HCT116 (cell line): ENCODE measurements at regions not wholly inside any gene's neighbourhood (a gene's known extent, or its start where the extent isn't known, plus 50 kb on each side); places are given as distances from the start of the nearest gene placed in this dataset.

Experiments used
- ATAC-seq: fragments of 200-7000 bp; cut with Tn5 transposase; 2 replicates; pipeline ENCODE4 v1.9.1; 2020; ENCODE audit warnings: mild to moderate bottlenecking, moderate library complexity
- BruUV-seq: library from RNA; stranded (reverse); fragments of 400-500 nt; replicated peaks from 2 replicates; lab custom pipeline; 2021; lab: Mats Ljungman, UMichigan
- CTCF ChIA-PET: fragments of 300-600 bp; sonication (Branson Sonifier 250); formaldehyde crosslinking; loops from one replicate; lab custom pipeline; 2021; ENCODE audit warnings: antibody characterized with exemption; lab: Charles Lee
- POLR2A ChIA-PET: fragments of 300-600, 350-600 bp; sonication (Branson Sonifier 250); formaldehyde crosslinking; loops from one replicate; lab custom pipeline; 2021; ENCODE audit warnings: antibody characterized with exemption; lab: Charles Lee
- RAD21 ChIA-PET, 2 experiments: fragments of 300-600 bp; sonication (Branson Sonifier 250); formaldehyde crosslinking; loops; one replicate each; lab custom pipeline; 2023; ENCODE audit warnings: low total read pairs in 2 of 2; ENCODE audit not compliant: uncharacterized antibody in 2 of 2, unreplicated experiment in 2 of 2, low non-redundant PET in 1 of 2; lab: Charles Lee
- DNase-seq: peaks from one replicate; pipeline ENCODE4 v3.0.0-alpha.2; 2010; ENCODE audit warnings: low read depth, low spot score
- H2AFZ ChIP-seq: fragments of 200-600 bp; shearing (Covaris generic), sonication (generic); 2 replicates; pipeline ENCODE4 v1.6.1; 2017; ENCODE audit warnings: low read depth, mixed run types, mixed read lengths, antibody characterized with exemption, low read length; ENCODE audit not compliant: poor library complexity, severe bottlenecking
- H3K27ac ChIP-seq: 2 replicates; pipeline ENCODE4 v1.5.1; 2012; ENCODE audit warnings: low read depth, low read length
- H3K27me3 ChIP-seq: fragments of 200-600 bp; sonication (generic); 2 replicates; pipeline ENCODE4 v1.6.1; 2016; ENCODE audit warnings: mixed run types, low read length, mixed read lengths; ENCODE audit not compliant: insufficient read depth
- H3K36me3 ChIP-seq, 2 experiments: fragments of 200-500 bp in 1 of 2; fragments of 200-600 bp in 1 of 2; sonication (Bioruptor generic) in 1 of 2; sonication (generic) in 1 of 2; 2 replicates each; pipeline versions ENCODE4 v1.5.1 to v1.6.1; 2014 to 2016; ENCODE audit warnings: low read length in 2 of 2, inconsistent platforms in 1 of 2, mixed read lengths in 1 of 2, mixed run types in 1 of 2; ENCODE audit not compliant: insufficient read depth in 2 of 2, control insufficient read depth in 1 of 2
- H3K4me1 ChIP-seq, 2 experiments: fragments of 200-600 bp in 1 of 2; sonication (generic) in 1 of 2; 2 replicates each; pipeline versions ENCODE4 v1.5.1 to v1.6.1; 2012 to 2017; ENCODE audit warnings: low read length in 2 of 2, inconsistent platforms in 1 of 2, mild to moderate bottlenecking in 1 of 2, mixed read lengths in 1 of 2, mixed run types in 1 of 2, moderate library complexity in 1 of 2; ENCODE audit not compliant: insufficient read depth in 2 of 2, control insufficient read depth in 1 of 2
- H3K4me2 ChIP-seq: fragments of 200-600 bp; sonication (generic); 2 replicates; pipeline ENCODE4 v1.6.1; 2017; ENCODE audit warnings: mixed run types, low read length, mixed read lengths
- H3K4me3 ChIP-seq, 2 experiments: fragments of 200-600 bp in 1 of 2; sonication (generic) in 1 of 2; replicated peaks in 1 of 2; 2 replicates each; pipeline ENCODE4 v1.5.1; 2011 to 2016; ENCODE audit warnings: low read length in 2 of 2, control low read depth in 1 of 2, low read depth in 1 of 2, mild to moderate bottlenecking in 1 of 2, mixed read lengths in 1 of 2, mixed run types in 1 of 2
- H3K79me2 ChIP-seq: fragments of 200-600 bp; sonication (generic); 2 replicates; pipeline ENCODE4 v1.6.1; 2017; ENCODE audit warnings: mild to moderate bottlenecking, mixed run types, low read length, moderate library complexity, mixed read lengths; ENCODE audit not compliant: insufficient read depth
- H3K9ac ChIP-seq: fragments of 200-600 bp; sonication (generic); 2 replicates; pipeline ENCODE4 v1.6.1; 2016; ENCODE audit warnings: low read length, mixed read lengths
- H3K9me2 ChIP-seq: fragments of 200-600 bp; sonication (generic), shearing (Covaris generic); 2 replicates; pipeline ENCODE4 v1.6.1; 2017; ENCODE audit warnings: mixed run types, mild to moderate bottlenecking, moderate library complexity; ENCODE audit not compliant: insufficient read depth
- H3K9me3 ChIP-seq, 2 experiments: fragments of 200-500 bp in 1 of 2; fragments of 200-600 bp in 1 of 2; sonication (Bioruptor generic) in 1 of 2; sonication (generic) in 1 of 2; 2 replicates each; pipeline ENCODE4 v1.6.1; 2014 to 2017; ENCODE audit warnings: low read length in 2 of 2, mixed read lengths in 2 of 2, inconsistent platforms in 1 of 2, low read depth in 1 of 2, mild to moderate bottlenecking in 1 of 2, mixed run types in 1 of 2, moderate library complexity in 1 of 2; ENCODE audit not compliant: control insufficient read depth in 1 of 2, insufficient read depth in 1 of 2
- H4K20me1 ChIP-seq: fragments of 200-600 bp; sonication (generic), shearing (Covaris generic); 2 replicates; pipeline ENCODE4 v1.6.1; 2017; ENCODE audit warnings: mixed run types, mild to moderate bottlenecking, moderate library complexity; ENCODE audit not compliant: insufficient read depth
- CBX3 ChIP-seq: IDR thresholded peaks from 2 replicates; pipeline ENCODE4 v1.6.1; 2012; ENCODE audit warnings: low read depth
- CTCF ChIP-seq, 3 experiments: fragments of 200-600 bp in 1 of 3; sonication (generic) in 1 of 3; IDR thresholded peaks in 2 of 3; conservative IDR thresholded peaks in 1 of 3; 2 replicates each; pipeline ENCODE4 v1.5.1; 2012 to 2017; ENCODE audit warnings: low read depth in 2 of 3, low read length in 2 of 3, antibody characterized with exemption in 1 of 3, borderline replicate concordance in 1 of 3, control low read depth in 1 of 3, mild to moderate bottlenecking in 1 of 3, mixed read lengths in 1 of 3, mixed run types in 1 of 3, moderate library complexity in 1 of 3; ENCODE audit not compliant: insufficient read depth in 1 of 3
- EGR1 ChIP-seq: IDR thresholded peaks from 2 replicates; pipeline ENCODE4 v1.6.1; 2012; ENCODE audit warnings: low read depth
- ELF1 ChIP-seq: IDR thresholded peaks from 2 replicates; pipeline ENCODE4 v1.6.1; 2012; ENCODE audit warnings: low read depth, borderline replicate concordance
- EZH2 ChIP-seq: fragments of 200-600 bp; sonication (generic); IDR thresholded peaks from 2 replicates; pipeline ENCODE4 v1.6.1; 2017; ENCODE audit warnings: antibody characterized with exemption, mixed run types
- EZH2phosphoT487 ChIP-seq: fragments of 200-600 bp; IDR thresholded peaks from 2 replicates; pipeline ENCODE4 v1.6.1; 2018; ENCODE audit warnings: antibody characterized with exemption, borderline replicate concordance
- FOSL1 ChIP-seq: IDR thresholded peaks from 2 replicates; pipeline ENCODE4 v1.6.1; 2012; ENCODE audit warnings: low read depth
- JUND ChIP-seq: IDR thresholded peaks from 2 replicates; pipeline ENCODE4 v1.6.1; 2012
- MAX ChIP-seq: IDR thresholded peaks from 2 replicates; pipeline ENCODE4 v1.6.1; 2012
- POLR2A ChIP-seq: IDR thresholded peaks from 2 replicates; pipeline ENCODE4 v1.7.0; 2011; ENCODE audit warnings: borderline replicate concordance; ENCODE audit not compliant: insufficient read depth, insufficient read length; ENCODE audit errors: extremely low read depth
- POLR2AphosphoS5 ChIP-seq: IDR thresholded peaks from 2 replicates; pipeline ENCODE4 v1.6.1; 2011; ENCODE audit warnings: mild to moderate bottlenecking, low read depth, low read length, moderate library complexity
- RAD21 ChIP-seq: IDR thresholded peaks from 2 replicates; pipeline ENCODE4 v1.6.1; 2012; ENCODE audit warnings: low read depth, mild to moderate bottlenecking
- SIN3A ChIP-seq: IDR thresholded peaks from 2 replicates; pipeline ENCODE4 v1.6.1; 2012; ENCODE audit warnings: low read depth
- SP1 ChIP-seq: IDR thresholded peaks from 2 replicates; pipeline ENCODE4 v1.6.1; 2012; ENCODE audit warnings: low read depth
- SRF ChIP-seq: IDR thresholded peaks from 2 replicates; pipeline ENCODE4 v1.6.1; 2012; ENCODE audit warnings: low read depth
- TCF7L2 ChIP-seq: IDR thresholded peaks from 2 replicates; pipeline ENCODE4 v1.7.0; 2011; ENCODE audit warnings: borderline replicate concordance, inconsistent platforms; ENCODE audit not compliant: insufficient read depth, insufficient read length; ENCODE audit errors: extremely low read depth
- YY1 ChIP-seq: IDR thresholded peaks from 2 replicates; pipeline ENCODE4 v1.6.1; 2011; ENCODE audit warnings: low read length, low read depth, moderate library complexity, mild to moderate bottlenecking; ENCODE audit not compliant: insufficient replicate concordance; ENCODE audit errors: extremely low read depth
- ZFX ChIP-seq: fragments of 450-650 bp; IDR thresholded peaks from 2 replicates; pipeline ENCODE4 v1.6.1; 2017
- ZNF274 ChIP-seq: fragments of 200-500 bp; sonication (Bioruptor generic); IDR thresholded peaks from 2 replicates; pipeline ENCODE4 v1.6.1; 2014; ENCODE audit warnings: mild to moderate bottlenecking, low read depth, low read length, inconsistent platforms
- intact Hi-C: fragments of 100-400 bp; cut with micrococcal nuclease; formaldehyde crosslinking; loops from 2 replicates; pipeline ENCODE4 v1.10.0; 2022
- TF ChIP-seq, protein P1 (sequence below): IDR thresholded peaks from 2 replicates; pipeline ENCODE4 v1.6.1; 2011; ENCODE audit warnings: mild to moderate bottlenecking, low read length, moderate library complexity; ENCODE audit not compliant: insufficient replicate concordance; ENCODE audit errors: extremely low read depth
- TF ChIP-seq, protein P2 (sequence below): IDR thresholded peaks from 2 replicates; pipeline ENCODE4 v1.6.1; 2012

DNA sequence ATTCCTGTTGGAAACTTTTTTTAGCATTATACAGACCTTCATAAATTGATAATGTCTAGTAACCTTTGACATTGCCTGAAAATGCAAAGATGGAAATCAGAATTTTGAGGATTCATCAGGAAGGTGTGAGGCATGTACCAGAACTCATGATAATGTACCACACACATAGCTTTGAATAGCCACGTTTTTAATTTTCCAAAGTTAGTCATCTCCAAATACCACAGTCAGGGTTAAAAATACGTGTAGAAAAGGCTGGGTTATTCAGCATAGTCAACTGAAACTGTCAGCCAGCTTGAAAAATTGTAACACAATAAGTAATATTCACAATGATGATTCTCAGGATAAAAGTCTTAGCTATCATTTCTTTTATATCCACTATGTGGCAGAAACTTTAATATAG lies 102.0 kb upstream of the THRB start (continued):
- TF ChIP-seq MAX (no peak), POLR2AphosphoS5 (no peak)

- DNase-seq, result no peak
- POLR2A ChIA-PET, result no interaction called here
- peaks cover 13 to 16% of the 10 kb centered on the region in 2 experiments for H3K4me1 ChIP-seq
- H3K9me3 ChIP-seq, result no peaks in the 10 kb centered on the region
- H3K9me2 ChIP-seq, result no peaks in the 10 kb centered on the region
- no peaks in the 10 kb centered on the region for H3K79me2 ChIP-seq
- peak overlapping the region in 1 of 2 experiments; percentile 36; a peak in 2 of 4 replicates for H3K4me3 ChIP-seq
- H3K36me3 ChIP-seq, result no peaks in the 10 kb centered on the region
- H3K27me3 ChIP-seq, result no peaks in the 10 kb centered on the region
- CTCF ChIA-PET, result no interaction called here
- peak overlapping the region; percentile 69 for H3K4me2 ChIP-seq
- H2AFZ ChIP-seq, result peak overlapping the region; percentile 75
- H3K9ac ChIP-seq, result no peak overlapping the region
- RAD21 ChIA-PET, result no interaction called here
- H4K20me1 ChIP-seq, result no peaks in the 10 kb centered on the region
- BruUV-seq, result no TSS peak
- intact Hi-C loops, result no loop called here
- ATAC-seq, result no peak; the same call in 1 of the 2 replicates
- no peak overlapping the region for H3K27ac ChIP-seq
- no peak for TF ChIP-seq YY1
- no peak for TF ChIP-seq EZH2phosphoT487
- peak; percentile 46; the same call in 1 of the 2 replicates for TF ChIP-seq JUND
- no peak for TF ChIP-seq SIN3A
- TF ChIP-seq MAX, result no peak
- TF ChIP-seq, protein P1, sequence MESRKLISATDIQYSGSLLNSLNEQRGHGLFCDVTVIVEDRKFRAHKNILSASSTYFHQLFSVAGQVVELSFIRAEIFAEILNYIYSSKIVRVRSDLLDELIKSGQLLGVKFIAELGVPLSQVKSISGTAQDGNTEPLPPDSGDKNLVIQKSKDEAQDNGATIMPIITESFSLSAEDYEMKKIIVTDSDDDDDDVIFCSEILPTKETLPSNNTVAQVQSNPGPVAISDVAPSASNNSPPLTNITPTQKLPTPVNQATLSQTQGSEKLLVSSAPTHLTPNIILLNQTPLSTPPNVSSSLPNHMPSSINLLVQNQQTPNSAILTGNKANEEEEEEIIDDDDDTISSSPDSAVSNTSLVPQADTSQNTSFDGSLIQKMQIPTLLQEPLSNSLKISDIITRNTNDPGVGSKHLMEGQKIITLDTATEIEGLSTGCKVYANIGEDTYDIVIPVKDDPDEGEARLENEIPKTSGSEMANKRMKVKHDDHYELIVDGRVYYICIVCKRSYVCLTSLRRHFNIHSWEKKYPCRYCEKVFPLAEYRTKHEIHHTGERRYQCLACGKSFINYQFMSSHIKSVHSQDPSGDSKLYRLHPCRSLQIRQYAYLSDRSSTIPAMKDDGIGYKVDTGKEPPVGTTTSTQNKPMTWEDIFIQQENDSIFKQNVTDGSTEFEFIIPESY, result no peak
- no peak for TF ChIP-seq TCF7L2
- TF ChIP-seq ZFX, result no peak
- TF ChIP-seq, protein P2, sequence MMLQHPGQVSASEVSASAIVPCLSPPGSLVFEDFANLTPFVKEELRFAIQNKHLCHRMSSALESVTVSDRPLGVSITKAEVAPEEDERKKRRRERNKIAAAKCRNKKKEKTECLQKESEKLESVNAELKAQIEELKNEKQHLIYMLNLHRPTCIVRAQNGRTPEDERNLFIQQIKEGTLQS, result no peak
- TF ChIP-seq CBX3, result peak; percentile 29; the same call in 1 of the 2 replicates
- no peak for TF ChIP-seq RAD21
- no peak for TF ChIP-seq ZNF274
- TF ChIP-seq POLR2AphosphoS5, result no peak
- no peak for TF ChIP-seq ELF1
- TF ChIP-seq FOSL1, result peak; percentile 45; the same call in 1 of the 2 replicates
- no peak for TF ChIP-seq EZH2
- no peak for TF ChIP-seq CTCF (IDR thresholded peaks at IDR 0.05 in 2 of 3, conservative IDR thresholded peaks at IDR 0.05 in 1 of 3; ENCODE audit: borderline replicate concordance in 1 of 3, insufficient read depth in 1 of 3, low read depth in 2 of 3, low read length in 2 of 3)
- no peak for TF ChIP-seq SRF
- TF ChIP-seq EGR1, result peak; percentile 75
- peak; percentile 33; the same call in 1 of the 2 replicates for TF ChIP-seq SP1
- TF ChIP-seq POLR2A, result no peak
Observed at GRCh38 chr3:24598695-24599470, 104.2 kb upstream of the THRB start.
